Hepatocyte (in vitro differentiated cells): ENCODE measurements at regions not wholly inside any gene's neighbourhood (a gene's known extent, or its start where the extent isn't known, plus 50 kb on each side); places are given as distances from the start of the nearest gene placed in this dataset.

Experiments
- DNase-seq: peaks from one replicate; pipeline ENCODE4 v3.0.0-alpha.2; 2016; ENCODE audit warnings: low spot score
- H2AFZ ChIP-seq: fragments of 200-600 bp; sonication (generic); 2 replicates; pipeline ENCODE4 v1.6.0; 2016; ENCODE audit warnings: antibody characterized with exemption, mild to moderate bottlenecking
- H3K27ac ChIP-seq: fragments of 200-600 bp; sonication (generic); 2 replicates; pipeline ENCODE4 v1.5.1; 2016; ENCODE audit warnings: mild to moderate bottlenecking
- H3K27me3 ChIP-seq: fragments of 200-600 bp; sonication (generic); 2 replicates; pipeline ENCODE4 v1.6.1; 2016
- H3K36me3 ChIP-seq: fragments of 200-600 bp; sonication (generic); replicated peaks from 2 replicates; pipeline ENCODE4 v1.5.1; 2016; ENCODE audit warnings: low read depth; ENCODE audit not compliant: insufficient read depth
- H3K4me1 ChIP-seq: fragments of 200-600 bp; sonication (generic); 2 replicates; pipeline ENCODE4 v1.5.1; 2016; ENCODE audit warnings: mild to moderate bottlenecking, moderate library complexity; ENCODE audit not compliant: insufficient read depth
- H3K4me2 ChIP-seq: fragments of 200-600 bp; sonication (generic); 2 replicates; pipeline ENCODE4 v1.6.0; 2016
- H3K4me3 ChIP-seq: fragments of 200-600 bp; sonication (generic); 2 replicates; pipeline ENCODE4 v1.5.1; 2016; ENCODE audit warnings: mild to moderate bottlenecking
- H3K79me2 ChIP-seq: fragments of 200-600 bp; sonication (generic); 2 replicates; pipeline ENCODE4 v1.6.0; 2017; ENCODE audit warnings: mild to moderate bottlenecking
- H3K9me2 ChIP-seq: fragments of 200-600 bp; sonication (generic); replicated peaks from 2 replicates; pipeline ENCODE4 v1.6.0; 2017; ENCODE audit warnings: mild to moderate bottlenecking; ENCODE audit not compliant: insufficient read depth
- H3K9me3 ChIP-seq: fragments of 200-600 bp; sonication (generic); 2 replicates; pipeline ENCODE4 v1.5.1; 2016; ENCODE audit warnings: low read depth, mild to moderate bottlenecking
- H4K20me1 ChIP-seq: fragments of 200-600 bp; sonication (generic); 2 replicates; pipeline ENCODE4 v1.6.0; 2016; ENCODE audit warnings: mild to moderate bottlenecking; ENCODE audit not compliant: insufficient read depth, poor library complexity, severe bottlenecking
- EZH2 ChIP-seq: fragments of 200-600 bp; sonication (generic); IDR thresholded peaks from 2 replicates; pipeline ENCODE4 v1.6.1; 2016; ENCODE audit warnings: antibody characterized with exemption, mild to moderate bottlenecking, borderline replicate concordance
- EZH2phosphoT487 ChIP-seq: fragments of 200-600 bp; sonication (generic); IDR thresholded peaks from one replicate; pipeline ENCODE4 v1.6.1; 2018; ENCODE audit warnings: antibody characterized with exemption, mild to moderate bottlenecking, low read depth, moderate library complexity; ENCODE audit not compliant: unreplicated experiment, severe bottlenecking
- WGBS: methylation state at CpG from one replicate; pipeline ENCODE4 v1.1.6; 2016; ENCODE audit warnings: low lambda C conversion rate; ENCODE audit errors: missing lambda C conversion rate; 5-methylcytosine and 5-hydroxymethylcytosine counted together
- TF ChIP-seq, protein P1 (sequence below): fragments of 200-600 bp; sonication (generic); IDR thresholded peaks from 2 replicates; pipeline ENCODE4 v1.5.1; 2016; ENCODE audit warnings: antibody characterized with exemption, mild to moderate bottlenecking; ENCODE audit not compliant: poor library complexity

DNA sequence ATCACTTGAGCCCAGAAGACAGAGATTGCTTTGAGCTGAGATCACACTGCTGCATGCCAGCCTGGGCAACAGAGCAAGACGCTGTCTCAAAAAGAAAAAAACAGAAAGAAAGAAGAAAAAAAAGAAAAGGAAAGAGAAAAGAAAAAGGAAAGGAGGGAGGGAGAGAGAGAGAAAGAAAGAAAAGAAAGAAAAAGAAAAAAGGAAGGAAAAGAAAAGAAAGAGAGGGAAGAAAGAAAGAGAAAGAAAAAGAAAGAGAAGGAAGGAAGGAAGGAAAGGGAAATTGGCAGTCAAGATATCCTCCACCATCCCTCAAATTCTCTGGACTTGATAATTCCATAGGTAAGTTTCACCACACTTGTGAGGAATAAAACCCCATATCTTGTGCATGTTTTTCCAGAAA lies 71.4 kb upstream of the WSB1 start:
- H3K4me2 ChIP-seq, result no peak overlapping the region
- no peak overlapping the region for H3K27ac ChIP-seq
- no peak overlapping the region for H3K4me3 ChIP-seq
- H3K9me2 ChIP-seq, result no peaks in the 10 kb centered on the region
- TF ChIP-seq EZH2phosphoT487 (no peak), EZH2 (no peak)
- TF ChIP-seq, protein P1, sequence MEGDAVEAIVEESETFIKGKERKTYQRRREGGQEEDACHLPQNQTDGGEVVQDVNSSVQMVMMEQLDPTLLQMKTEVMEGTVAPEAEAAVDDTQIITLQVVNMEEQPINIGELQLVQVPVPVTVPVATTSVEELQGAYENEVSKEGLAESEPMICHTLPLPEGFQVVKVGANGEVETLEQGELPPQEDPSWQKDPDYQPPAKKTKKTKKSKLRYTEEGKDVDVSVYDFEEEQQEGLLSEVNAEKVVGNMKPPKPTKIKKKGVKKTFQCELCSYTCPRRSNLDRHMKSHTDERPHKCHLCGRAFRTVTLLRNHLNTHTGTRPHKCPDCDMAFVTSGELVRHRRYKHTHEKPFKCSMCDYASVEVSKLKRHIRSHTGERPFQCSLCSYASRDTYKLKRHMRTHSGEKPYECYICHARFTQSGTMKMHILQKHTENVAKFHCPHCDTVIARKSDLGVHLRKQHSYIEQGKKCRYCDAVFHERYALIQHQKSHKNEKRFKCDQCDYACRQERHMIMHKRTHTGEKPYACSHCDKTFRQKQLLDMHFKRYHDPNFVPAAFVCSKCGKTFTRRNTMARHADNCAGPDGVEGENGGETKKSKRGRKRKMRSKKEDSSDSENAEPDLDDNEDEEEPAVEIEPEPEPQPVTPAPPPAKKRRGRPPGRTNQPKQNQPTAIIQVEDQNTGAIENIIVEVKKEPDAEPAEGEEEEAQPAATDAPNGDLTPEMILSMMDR, result no peak
- H4K20me1 ChIP-seq, result no peaks in the 10 kb centered on the region
- DNase-seq, result no peak
- peaks cover 3% of the 10 kb centered on the region for H3K4me1 ChIP-seq
- H3K27me3 ChIP-seq, result no peaks in the 10 kb centered on the region
- WGBS, result 83% methylated on average over 1 of the region's 1 CpG
- no peak overlapping the region for H2AFZ ChIP-seq
- no peaks in the 10 kb centered on the region for H3K36me3 ChIP-seq
- H3K9me3 ChIP-seq, result no peaks in the 10 kb centered on the region
- no peaks in the 10 kb centered on the region for H3K79me2 ChIP-seq

DNA sequence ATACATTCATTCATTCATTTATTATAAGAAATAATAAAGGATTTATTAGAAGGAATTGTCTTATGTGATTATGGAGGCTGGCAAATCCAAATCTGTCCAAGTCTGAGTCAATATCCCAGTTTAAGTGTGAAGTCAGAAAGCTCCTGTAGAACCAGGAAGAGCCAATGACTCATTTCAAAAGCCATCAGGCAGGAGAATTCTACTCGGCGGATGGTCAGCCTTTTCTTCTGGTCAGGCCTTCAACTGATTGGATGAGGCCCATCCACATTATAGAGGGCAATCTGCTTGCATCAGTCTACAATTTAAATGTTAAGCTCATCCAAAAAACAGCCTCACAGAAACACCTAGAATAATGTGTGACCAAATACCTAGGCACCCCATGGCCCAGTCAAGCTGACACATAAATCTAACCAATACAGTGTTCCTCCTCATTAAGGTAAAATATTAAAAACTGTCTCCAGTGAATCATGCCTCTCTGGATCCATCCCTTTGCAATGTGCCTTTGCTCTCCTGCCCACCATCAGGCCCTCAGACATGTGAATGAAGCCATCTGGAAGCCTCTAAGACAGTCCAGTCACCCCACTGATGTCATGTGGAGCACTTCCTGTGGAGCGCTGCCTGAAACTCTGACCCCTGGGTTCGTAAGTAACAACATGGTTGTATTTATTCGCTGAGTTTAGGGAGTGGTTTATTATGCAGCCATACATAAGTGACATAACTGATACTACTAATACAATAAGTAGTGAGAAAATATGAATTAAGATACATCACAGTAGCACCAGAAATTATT lies 69.2 kb upstream of the WSB1 start:
- no peaks in the 10 kb centered on the region for H3K36me3 ChIP-seq
- H3K9me3 ChIP-seq, result no peaks in the 10 kb centered on the region
- H3K9me2 ChIP-seq, result no peaks in the 10 kb centered on the region
- no peak overlapping the region for H3K4me3 ChIP-seq
- no peaks in the 10 kb centered on the region for H3K79me2 ChIP-seq
- H3K27ac ChIP-seq, result no peak overlapping the region
- DNase-seq, result no peak
- H2AFZ ChIP-seq, result no peak overlapping the region
- WGBS, result 83% methylated on average over 5 of the region's 5 CpGs
- H3K27me3 ChIP-seq, result no peaks in the 10 kb centered on the region
- no peak for TF ChIP-seq EZH2
- TF ChIP-seq, protein P1, result no peak
- no peak for TF ChIP-seq EZH2phosphoT487
- H3K4me2 ChIP-seq, result no peak overlapping the region
- H3K4me1 ChIP-seq, result peaks cover 3% of the 10 kb centered on the region
- H4K20me1 ChIP-seq, result no peaks in the 10 kb centered on the region

DNA sequence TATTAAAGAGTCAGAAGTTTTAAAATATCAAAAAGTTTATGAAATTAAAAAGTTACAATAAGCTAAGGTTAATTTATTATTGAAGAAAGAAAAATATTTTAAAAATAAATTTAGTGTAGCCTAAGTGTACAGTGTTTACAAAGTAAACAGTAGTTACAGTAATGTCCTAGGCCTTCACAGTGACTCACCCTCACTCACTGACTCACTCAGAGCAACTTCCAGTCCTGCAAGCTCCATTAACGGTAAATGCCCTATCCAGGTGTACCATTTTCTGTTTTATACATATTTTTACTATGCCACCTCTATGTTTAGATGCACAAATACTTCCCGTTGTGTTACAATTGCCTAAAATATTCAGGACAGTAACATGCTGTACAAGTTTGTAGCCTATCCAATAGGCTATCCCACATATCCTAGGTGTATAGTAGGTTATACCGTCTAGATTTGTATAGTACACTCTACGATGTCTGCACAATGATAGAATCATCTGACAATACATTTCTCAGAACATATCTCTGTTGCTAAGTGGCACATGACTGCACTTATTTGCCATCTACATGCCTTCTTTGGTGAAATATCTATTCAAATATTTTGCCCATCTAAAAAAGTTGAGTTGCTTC lies 67.2 kb upstream of the WSB1 start:
- TF ChIP-seq EZH2phosphoT487, result no peak
- no peak for TF ChIP-seq EZH2
- TF ChIP-seq, protein P1, result no peak
- WGBS, result 72% methylated on average over 4 of the region's 4 CpGs
- Histone ChIP-seq H3K4me2 (no peak overlapping the region), H3K9me3 (no peaks in the 10 kb centered on the region), H4K20me1 (no peaks in the 10 kb centered on the region), H3K4me1 (peaks cover 3% of the 10 kb centered on the region), H3K36me3 (no peaks in the 10 kb centered on the region), H3K79me2 (no peaks in the 10 kb centered on the region), H3K4me3 (no peak overlapping the region), H2AFZ (no peak overlapping the region), H3K27ac (no peak overlapping the region), H3K27me3 (no peaks in the 10 kb centered on the region), H3K9me2 (no peaks in the 10 kb centered on the region)
- DNase-seq, result peak; percentile 38
